ENCODE measurements at regions not wholly inside any gene's neighbourhood (a gene's known extent, or its start where the extent isn't known, plus 50 kb on each side); places are given as distances from the start of the nearest gene placed in this dataset.
"Not testable (repeated sequence)": the region's sequence is repeated elsewhere in the genome, so short reads cannot be mapped to it uniquely, and the experiment has no call there.

- DNase-seq: no peak
- no peak for ATAC-seq
- intact Hi-C loops (cut with DNase I): no loop called here
Observed at GRCh38 chrX:114097866-114098265, 486.0 kb upstream of the HTR2C start.

GRCh38 chrX:114097427-114097826, 486.5 kb upstream of the HTR2C start:
- ATAC-seq (no peak), DNase-seq (no peak)
- intact Hi-C loops (cut with DNase I): no loop called here

GRCh38 chrX:114095789-114096188, 488.1 kb upstream of the HTR2C start:
- DNase-seq (no peak), ATAC-seq (no peak)
- intact Hi-C loops (cut with DNase I): no loop called here

GRCh38 chrX:114087543-114087942, 496.3 kb upstream of the HTR2C start:
- no peak for DNase-seq
- intact Hi-C loops (cut with DNase I): no loop called here
- no peak for ATAC-seq

- intact Hi-C loops (cut with DNase I): no loop called here
- ATAC-seq (no peak), DNase-seq (no peak)
Observed at GRCh38 chrX:114077773-114078172, 506.1 kb upstream of the HTR2C start.

- DNase-seq: no peak
- intact Hi-C loops (cut with DNase I): no loop called here
- no peak for ATAC-seq
Observed at GRCh38 chrX:114075073-114075673, 508.7 kb upstream of the HTR2C start.

- DNase-seq (no peak), ATAC-seq (no peak)
- intact Hi-C loops (cut with DNase I): no loop called here
Observed at GRCh38 chrX:114073926-114074325, 510.0 kb upstream of the HTR2C start.

GRCh38 chrX:114071412-114071811, 512.5 kb upstream of the HTR2C start:
- ATAC-seq (no peak), DNase-seq (no peak)
- intact Hi-C loops (cut with DNase I): no loop called here

- ATAC-seq (no peak), DNase-seq (no peak)
- intact Hi-C loops (cut with DNase I): no loop called here
Observed at GRCh38 chrX:114065577-114066223, 518.2 kb upstream of the HTR2C start.

- intact Hi-C loops (cut with DNase I): no loop called here
- no peak for ATAC-seq
- DNase-seq: no peak
Observed at GRCh38 chrX:114061226-114061625, 522.7 kb upstream of the HTR2C start.

- no peak for DNase-seq
- intact Hi-C loops (cut with DNase I): no loop called here
Observed at GRCh38 chrX:114058988-114059418, 524.9 kb upstream of the HTR2C start.

GRCh38 chrX:114057422-114057821, 526.5 kb upstream of the HTR2C start:
- DNase-seq; ATAC-seq; intact Hi-C loops (cut with DNase I): not testable (repeated sequence)

More at GRCh38 chrX:114058988-114059418, 524.9 kb upstream of the HTR2C start:
- no peak for ATAC-seq

- no peak for ATAC-seq
- intact Hi-C loops (cut with DNase I): no loop called here
- no peak for DNase-seq
Observed at GRCh38 chrX:114051667-114052315, 532.1 kb upstream of the HTR2C start.

- intact Hi-C loops (cut with DNase I): no loop called here
- no peak for DNase-seq
- no peak for ATAC-seq
Observed at GRCh38 chrX:114050075-114050796, 533.6 kb upstream of the HTR2C start.

GRCh38 chrX:114049063-114049462, 534.8 kb upstream of the HTR2C start:
- intact Hi-C loops (cut with DNase I): no loop called here
- DNase-seq (no peak), ATAC-seq (no peak)

- DNase-seq: no peak
- intact Hi-C loops (cut with DNase I): no loop called here
- ATAC-seq: no peak
Observed at GRCh38 chrX:114047558-114047957, 536.3 kb upstream of the HTR2C start.

GRCh38 chrX:114046695-114047279, 537.1 kb upstream of the HTR2C start:
- intact Hi-C loops (cut with DNase I): no loop called here
- no peak for DNase-seq

GRCh38 chrX:114041470-114041869, 542.4 kb upstream of the HTR2C start:
- intact Hi-C loops (cut with DNase I); ATAC-seq; DNase-seq: not testable (repeated sequence)

More at GRCh38 chrX:114046695-114047279, 537.1 kb upstream of the HTR2C start:
- ATAC-seq: no peak

GRCh38 chrX:114040661-114041269, 543.1 kb upstream of the HTR2C start:
- intact Hi-C loops (cut with DNase I); DNase-seq; ATAC-seq: not testable (repeated sequence)
